CD4-positive, alpha-beta T cell treated with Interleukin-4 for 4 hours (primary cell): ENCODE measurements at regions not wholly inside any gene's neighbourhood (a gene's known extent, or its start where the extent isn't known, plus 50 kb on each side); places are given as distances from the start of the nearest gene placed in this dataset.
"Not testable (repeated sequence)": the region's sequence is repeated elsewhere in the genome, so short reads cannot be mapped to it uniquely, and the experiment has no call there.

Source experiments
- DNase-seq: peaks from one replicate; pipeline ENCODE4 v3.0.0-alpha.2; 2020

DNA sequence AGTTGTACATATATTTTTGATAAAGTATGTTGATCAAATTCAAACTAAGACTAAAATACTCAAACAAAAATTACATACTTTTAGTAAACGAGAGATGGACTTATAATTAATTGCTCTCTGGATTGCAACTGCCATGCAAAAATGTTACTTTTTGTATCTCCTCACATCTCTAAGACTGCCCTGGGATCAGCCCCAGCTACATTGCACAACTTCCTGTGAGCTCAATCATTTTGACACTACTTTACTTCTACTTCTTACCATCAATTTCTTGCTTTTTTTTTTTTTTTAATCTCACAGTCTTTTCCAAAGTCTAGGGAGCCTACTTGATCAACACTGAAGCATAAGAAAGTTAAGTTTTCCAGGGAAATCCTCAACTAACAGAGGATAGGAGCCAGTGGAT, 506.0 kb upstream of the CDH10 start:
- DNase-seq = no peak

DNA sequence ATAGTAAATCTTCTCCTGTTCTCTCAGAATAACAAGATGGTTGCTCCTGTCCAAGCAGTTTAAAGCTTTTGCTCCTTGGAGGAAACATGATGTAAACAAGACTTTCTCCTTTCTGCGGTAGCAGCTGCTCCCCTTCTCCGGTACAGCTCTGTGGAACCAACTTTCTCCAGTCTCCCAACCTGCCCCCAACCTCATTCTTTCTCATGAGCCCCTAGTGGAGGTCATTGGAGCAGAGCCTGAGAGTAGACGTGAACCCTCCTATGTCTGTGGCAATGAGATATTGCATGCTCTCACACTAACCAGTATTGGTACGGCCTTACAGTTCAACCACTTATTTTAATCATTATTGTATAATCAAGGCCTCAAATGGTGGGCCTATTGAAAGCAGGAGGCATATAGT, 483.8 kb upstream of the CDH10 start:
- no peak for DNase-seq

DNA sequence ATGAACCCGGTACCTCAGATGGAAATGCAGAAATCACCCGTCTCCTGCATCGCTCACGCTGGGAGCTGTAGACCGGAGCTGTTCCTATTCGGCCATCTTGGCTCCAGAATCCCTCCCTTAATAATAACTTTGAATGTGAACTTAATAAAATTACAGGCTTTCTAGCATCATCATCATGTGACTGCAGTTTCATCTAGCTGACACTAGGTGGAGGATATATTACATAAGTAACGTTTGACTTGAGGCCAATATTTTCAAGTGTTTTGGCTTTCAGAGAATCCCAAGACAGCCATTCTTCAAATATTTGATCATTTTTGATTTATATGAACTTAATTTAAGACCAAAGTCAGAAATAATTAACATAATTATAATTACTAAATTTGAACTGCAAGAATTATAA, 474.9 kb upstream of the CDH10 start:
- DNase-seq = no peak

DNA sequence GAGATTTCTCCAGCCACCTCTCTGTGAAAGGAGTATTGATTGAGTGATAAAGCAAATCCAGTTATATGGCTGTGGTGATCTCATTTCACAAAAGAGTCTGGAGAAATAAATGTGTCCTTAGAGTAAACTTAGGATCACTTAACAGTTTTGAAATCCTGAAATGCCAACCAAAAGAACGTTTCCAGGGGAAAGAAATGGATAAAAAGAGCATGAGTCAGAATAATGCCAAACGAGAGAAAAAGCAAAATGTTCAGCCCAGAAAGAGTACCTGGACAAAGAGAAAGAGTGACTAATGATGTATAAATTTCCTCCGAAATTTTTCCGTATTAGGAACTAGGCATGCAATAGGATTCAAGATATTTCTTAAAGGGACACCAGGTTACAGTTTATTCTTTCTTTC, 463.1 kb upstream of the CDH10 start:
- no peak for DNase-seq

DNA sequence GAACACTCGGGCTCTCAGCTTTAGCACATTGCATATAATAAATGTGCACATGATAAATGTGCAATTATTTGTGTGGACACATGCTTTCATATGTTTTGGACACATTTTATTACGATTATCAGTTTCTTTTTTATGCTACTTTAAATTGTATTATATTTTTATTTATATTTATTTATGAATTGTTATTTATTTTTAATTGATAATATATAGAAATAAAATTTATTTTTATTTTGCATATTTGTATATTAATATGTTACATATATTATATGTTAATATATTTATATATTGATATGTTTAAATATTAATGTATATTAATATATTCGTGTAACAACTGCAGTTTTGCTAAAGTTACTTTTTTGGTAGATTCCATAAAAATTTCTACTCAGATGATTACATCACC, 454.8 kb upstream of the CDH10 start:
- DNase-seq = no peak

DNA sequence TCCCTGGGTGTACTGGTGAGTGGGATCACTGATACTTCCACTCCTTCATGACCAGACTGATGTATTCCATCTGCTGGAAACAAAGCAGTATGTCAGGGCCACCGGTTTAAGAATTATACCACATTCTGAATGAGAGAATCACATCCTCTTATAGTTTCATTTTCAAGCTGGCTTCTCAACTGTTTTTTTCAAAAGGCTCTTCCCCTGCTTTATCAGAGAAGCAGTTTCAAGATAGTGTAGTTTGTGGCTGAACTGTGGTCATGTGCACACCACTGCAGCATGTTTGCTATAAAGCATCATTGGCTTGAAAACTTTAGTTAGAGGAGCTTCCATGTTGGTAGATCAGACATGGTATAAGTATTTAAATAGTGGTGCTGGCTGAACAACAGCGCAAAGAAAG, 450.5 kb upstream of the CDH10 start:
- DNase-seq = no peak

DNA sequence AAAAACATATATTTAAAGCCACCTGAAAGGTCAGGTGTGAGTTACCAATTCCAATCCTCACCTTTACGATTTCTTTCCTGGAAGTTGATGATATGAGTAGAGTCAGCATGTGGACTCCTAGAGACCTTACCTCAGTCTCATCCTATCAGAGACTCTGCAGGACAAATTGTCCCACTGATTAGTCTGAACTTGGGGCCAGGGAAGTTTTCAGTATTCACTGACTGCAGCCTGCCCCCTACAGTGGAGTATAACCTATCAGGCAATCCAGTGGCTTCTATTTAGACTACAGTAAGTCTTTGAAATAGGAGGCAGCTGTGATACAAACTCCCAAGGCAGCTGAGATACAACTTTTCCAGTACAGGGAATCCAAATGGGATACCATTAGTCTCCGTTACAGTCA, 449.4 kb upstream of the CDH10 start:
- no peak for DNase-seq

DNA sequence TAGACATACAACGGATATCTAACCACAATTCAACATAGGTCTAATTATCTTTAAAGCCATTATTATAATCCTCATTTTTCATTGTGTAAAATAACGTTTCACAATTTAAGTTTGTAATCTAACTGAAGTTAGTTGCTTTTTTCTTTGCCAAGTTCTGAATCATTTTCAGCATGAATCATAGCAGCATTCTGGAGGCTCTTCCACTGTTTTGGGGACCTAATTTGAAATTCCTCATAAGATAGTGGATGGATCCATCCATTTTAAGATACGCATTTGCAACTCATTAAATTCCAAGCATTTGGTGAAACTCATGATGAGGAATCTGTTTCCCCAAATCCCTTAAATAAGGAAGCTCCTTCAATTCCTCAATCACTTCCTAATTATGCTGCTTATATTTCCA, 447.1 kb upstream of the CDH10 start:
- DNase-seq = no peak

DNA sequence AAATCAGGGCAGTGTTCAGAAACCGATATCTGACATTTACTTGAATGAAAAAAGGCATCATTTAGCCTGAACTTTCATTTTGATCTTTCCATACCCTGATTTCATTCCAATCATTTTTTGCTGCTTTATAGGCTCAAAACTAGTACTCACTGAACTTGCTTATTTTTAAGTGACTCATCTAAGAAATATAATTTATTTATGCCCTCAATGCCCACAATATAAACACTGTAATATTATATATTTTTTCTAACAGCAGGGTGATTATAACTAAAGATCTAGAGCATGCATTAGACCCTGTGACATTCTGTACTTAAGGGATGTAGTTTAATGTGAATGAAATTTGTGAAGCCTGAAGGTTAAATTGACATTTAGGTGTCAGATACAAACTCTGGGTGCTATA, 446.1 kb upstream of the CDH10 start:
- DNase-seq = no peak

DNA sequence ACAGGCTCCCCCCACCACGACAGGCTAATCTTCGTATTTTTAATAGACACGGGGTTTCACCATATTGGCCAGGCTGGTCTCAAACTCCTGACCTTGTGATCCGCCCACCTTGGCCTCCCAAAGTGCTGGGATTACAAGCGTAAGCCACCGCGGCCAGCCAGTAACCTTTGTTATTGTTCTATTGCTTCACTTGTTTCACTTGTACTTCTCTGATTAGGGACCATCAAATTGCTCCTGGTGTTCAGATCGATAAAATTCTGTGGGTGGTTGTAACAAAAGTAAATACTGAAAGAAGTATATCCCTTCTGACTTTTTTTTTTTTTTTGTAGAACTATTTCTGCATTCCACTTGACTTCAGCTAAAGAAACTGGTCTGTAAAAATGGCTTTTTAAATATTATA, 445.5 kb upstream of the CDH10 start:
- no peak for DNase-seq

DNA sequence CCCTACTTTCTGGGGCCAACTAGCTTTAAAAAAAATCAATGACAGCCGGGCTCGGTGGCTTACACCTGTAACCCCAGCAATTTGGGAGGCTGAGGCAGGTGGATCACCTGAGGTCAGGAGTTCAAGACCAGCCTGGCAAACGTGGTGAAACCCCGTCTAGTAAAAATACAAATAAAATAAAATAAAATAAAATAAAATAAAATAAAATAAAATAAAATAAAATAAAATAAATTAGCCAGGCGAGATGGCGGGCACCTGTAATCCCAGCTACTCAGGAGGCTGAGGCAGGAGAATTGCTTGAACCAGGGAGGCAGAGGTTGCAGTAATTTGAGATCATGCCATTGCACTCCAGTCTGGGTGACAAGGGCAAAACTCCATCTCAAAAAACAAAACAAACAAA, 443.9 kb upstream of the CDH10 start:
- DNase-seq = not testable (repeated sequence)

DNA sequence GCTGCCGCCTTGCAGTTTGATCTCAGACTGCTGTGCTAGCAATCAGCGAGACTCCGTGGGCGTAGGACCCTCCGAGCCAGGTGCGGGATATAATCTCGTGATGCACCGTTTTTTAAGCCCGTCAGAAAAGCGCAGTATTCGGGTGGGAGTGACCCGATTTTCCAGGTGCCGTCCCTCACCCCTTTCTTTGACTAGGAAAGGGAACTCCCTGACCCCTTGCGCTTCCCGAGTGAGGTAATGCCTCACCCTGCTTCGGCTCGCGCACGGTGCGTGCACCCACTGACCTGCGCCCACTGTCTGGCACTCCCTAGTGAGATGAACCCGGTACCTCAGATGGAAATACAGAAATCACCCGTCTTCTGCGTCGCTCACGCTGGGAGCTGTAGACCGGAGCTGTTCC, 438.5 kb upstream of the CDH10 start:
- not testable (repeated sequence) for DNase-seq

DNA sequence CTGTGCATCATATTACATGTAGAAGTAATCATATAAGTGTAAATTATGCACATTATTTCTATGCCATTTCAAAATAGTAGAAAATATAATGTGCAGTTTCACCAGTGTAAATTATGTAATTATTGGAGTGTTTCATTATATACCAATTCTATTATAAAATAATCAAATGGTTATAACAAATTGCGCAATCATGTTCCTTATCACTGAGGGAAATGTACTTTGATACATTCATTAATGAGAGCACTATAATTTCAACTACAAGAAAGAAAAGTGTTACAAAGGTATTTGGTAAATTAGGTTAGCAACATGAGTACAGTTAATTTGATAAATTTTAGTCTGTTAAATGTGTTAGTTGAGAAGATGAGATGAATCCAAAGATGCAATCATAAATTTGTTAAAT, 421.5 kb upstream of the CDH10 start:
- no peak for DNase-seq

DNA sequence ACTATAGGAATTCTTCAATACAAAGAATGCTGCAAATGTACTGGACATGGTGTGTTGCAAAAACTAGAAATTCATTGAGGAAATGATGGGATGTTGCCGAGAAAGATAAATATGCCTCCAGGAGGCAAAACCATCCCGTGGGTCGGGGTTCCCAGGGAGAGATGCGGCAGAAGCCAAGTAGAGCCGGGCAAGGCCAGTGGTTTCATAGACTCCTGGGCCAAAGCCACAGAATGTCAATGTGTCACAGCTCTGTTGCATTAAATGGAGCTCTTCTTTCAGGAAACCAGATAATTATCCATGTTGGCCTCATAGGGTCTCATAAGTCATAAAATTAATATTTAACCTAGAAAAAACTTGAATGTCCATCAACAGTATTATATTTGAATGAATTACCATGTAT, 419.5 kb upstream of the CDH10 start:
- DNase-seq = no peak

DNA sequence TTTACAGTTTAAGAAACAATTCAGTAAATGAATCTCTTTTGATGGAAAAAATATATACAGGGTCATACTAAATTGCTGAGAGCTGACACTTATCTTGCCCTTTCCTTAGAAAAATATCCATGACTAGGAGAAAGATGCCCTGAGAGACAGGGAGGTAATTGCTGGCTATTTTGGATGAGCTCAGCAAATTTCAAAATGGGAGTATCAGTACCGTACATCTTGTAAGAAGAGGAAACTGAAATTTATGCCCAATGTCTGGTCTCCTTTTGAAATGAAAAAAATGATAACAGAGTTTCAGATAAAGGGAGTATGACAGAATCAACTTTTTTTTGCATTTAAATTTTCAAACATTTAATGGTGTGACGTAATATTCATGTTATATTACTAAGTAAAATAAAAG, 415.8 kb upstream of the CDH10 start:
- DNase-seq = no peak

DNA sequence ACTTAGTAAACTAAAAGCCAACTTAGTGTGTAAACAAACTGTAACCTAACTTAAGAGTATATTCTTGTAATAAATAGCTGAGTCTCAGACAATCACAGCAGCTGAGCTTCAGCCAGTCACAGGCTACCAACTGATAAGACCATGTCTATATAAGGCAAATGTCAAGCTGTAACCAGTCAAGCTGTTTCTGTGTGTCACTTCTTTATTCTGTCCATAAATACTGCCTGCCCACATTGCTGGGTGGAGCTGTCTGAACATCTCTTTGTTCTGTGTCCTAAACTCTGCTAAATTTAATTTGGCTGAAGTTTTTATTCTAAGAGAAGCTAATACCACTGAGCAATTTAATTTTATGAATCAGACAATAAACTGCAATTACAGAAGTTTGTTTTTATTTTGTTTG, 412.1 kb upstream of the CDH10 start:
- DNase-seq = no peak

DNA sequence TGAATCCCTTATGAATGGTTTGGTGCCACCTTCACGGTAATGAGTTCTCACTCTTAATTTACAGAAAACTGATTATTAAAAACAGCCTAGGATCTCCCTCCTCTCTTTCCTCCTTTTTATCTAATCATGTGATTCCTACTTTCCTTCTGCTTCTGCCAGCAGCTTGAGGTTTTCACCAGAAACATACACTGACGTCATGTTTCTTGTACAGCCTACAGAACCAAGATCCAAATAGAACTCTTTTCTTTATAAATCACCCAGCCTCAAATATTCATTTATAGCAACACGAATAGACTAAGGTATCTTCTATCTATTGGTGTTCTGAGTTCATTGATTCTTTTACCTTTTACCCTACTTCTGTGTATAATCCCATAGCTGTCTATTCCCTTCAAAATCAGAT, 388.9 kb upstream of the CDH10 start:
- DNase-seq = no peak

DNA sequence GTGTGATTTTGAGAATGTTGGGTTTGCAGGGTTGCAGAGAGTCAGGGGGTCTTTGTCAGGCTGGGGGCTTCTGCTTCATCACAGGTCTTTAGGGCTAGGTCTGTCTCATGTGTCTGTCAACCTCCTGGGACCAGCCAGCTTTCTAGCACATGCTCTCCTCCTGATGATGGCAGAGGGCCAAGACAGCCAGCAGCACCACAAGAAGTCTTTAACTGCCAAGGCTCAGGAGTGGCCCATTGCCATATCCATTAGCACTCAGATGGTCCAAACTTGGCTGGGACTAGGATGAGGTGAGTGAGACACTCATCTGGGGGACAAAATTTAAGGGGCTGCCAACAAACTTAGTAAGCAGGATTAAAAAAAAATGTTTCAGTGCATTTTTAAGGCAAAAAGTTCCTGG, 384.2 kb upstream of the CDH10 start:
- no peak for DNase-seq

DNA sequence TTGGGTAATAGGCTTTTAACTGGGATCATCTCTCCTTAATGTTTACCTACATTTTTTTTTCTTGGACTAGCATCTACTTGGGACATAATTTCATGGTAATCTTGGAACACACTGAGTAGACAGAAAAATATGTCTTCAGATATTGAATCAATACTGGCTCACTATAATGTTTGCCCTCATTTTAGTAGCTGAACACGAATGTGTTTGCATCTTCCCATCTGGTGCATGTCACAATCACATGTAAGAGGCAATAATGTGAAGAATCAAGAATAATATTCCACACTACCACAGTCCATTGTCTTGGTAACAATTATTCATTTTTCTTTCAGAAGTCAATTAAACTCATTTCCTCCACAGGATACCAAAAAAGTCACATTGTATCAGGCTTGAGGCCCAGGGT, 382.7 kb upstream of the CDH10 start:
- DNase-seq = no peak

DNA sequence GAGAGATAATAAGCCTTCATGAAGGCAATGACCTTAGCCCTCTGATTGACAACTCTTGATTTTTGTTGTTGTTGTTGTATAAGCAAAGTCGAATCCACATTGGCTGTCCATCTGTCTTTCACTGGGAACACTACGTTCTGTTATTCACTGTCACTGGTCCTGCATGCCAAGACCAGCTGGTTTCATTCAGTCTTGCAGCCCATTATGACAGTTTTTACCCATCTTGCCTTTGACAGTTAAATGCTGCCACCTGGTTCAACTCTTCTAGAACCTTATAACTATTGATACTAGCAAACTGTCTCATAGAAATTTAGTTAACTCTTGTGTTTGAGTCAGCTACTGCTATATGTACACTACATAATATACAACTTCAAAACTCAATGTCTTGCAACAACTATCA, 382.3 kb upstream of the CDH10 start:
- DNase-seq = no peak

DNA sequence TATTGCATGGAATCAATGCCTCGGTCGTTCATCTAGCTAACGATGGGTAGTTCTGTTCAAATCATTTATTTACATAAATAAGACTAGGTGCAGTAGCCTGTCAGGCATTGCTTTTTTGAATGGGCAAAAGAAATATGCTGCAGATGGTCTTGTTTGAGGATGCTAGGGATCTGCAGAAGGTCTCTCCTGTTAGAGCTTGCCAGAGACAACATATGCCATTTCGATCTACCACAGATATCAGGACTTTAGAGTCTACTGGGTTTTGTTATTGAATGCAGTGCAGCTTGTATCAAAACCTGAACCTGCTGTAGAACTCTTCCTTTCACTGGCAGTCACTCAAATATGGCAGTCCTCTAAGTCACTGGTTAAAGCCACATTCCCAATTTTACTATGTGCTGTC, 381.1 kb upstream of the CDH10 start:
- no peak for DNase-seq

DNA sequence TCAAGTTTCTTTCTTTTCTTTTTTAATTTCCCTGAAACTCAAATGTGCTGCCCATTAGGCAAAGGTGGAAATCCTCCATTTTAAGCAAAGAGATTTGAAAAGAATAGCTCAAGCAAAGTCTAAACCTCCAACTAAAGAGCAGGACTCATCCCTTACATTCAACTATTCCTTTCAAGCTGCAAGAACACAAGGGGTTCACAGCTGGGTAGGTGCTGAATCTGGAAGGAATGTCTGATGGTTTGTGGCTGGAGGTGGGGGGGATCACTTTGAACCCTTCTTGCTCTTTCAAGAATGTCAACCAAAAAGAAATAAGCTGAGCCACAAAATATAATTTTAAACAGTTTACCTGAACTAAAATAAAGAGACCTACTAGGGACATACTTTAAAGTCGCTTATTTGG, 375.7 kb upstream of the CDH10 start:
- no peak for DNase-seq

DNA sequence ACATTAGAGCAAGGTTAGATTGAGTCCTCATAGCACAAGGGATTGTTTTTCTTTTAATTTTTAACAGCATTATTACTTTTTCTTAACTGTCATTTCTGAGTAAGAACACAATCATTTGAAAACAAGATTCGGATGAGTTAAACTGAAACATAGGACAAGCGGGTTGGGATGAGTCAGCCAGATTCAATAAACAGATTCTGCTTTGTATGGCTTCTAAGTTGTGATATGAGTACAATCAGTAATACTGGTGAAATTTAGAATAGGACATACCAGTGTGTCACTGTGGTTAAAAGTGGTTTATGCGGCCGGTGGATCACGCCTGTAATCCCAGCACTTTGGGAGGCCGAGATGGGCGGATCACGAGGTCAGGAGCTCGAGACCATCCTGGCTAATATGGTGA, 364.3 kb upstream of the CDH10 start:
- no peak for DNase-seq

DNA sequence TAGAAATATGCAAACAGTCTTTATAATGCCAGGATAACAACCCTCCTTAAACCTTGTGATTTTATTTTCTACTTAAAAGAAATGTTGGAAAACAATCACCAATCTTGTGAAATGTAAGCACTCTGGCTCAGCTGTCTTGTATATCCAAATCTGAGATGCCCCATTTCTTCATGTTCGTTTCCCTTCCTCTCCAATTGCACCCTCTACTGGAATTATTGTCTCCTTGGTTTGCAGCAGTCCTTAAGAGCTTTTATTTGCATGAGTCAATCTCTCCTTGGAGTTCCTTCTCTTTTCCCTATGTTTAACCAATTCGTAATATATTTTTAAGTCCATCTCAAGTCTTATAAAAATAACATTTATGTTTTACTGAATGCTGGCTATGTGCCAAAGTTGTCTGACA, 362.0 kb upstream of the CDH10 start:
- no peak for DNase-seq

DNA sequence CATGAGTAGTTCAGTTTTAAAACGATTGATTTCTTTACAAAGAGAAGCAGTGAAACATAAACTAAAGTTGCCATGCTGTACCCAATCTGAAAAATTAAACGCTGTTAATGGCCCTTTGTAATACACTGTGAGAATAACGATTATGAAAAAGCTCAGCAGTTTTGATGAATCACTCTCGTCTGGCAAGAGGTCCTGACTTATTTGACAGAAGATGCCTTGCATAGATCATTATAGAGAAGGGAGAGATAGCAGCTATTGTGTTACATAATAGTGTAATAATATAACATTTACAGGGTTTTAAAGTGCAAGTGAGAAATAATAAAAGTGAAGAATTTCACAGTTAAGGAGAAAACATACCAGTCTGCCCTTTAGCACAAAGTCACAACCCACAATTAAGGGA, 361.5 kb upstream of the CDH10 start:
- DNase-seq = no peak

DNA sequence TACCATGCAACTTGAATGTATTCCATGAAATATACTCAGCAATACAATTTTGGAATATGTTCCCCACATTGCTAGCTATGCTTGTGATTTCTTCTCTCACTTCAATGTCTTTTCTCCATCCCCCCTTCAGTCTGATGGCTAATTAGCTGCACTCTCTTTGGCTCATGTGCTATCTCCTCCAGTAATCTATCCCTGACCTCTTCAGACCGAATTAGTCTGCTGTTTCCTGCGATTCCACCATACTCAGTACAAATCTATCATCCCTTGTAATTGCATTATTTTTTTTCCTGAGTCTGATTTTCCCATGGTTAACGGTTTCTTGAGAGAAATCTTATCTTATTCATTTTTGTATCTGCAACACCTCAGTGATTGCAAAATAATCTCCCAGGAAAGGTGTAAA, 360.7 kb upstream of the CDH10 start:
- DNase-seq = no peak

DNA sequence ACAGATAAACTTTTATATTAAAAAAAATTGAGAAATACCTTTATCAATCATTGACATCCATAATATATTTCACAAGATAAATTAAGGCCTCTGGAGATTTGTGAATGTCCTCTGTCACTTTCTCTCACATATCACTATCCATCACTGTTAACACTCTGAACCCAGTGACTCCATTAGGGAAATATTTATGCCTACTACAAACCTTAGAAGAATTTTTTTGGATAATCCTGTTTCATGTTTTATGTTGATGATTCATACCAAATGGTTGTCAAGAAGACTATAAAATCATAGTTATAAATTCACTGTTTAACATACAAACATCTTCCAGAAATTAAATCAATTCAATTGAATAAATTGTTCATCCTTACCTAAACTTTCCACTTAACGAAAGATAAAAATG, 357.6 kb upstream of the CDH10 start:
- DNase-seq = no peak
